MM.1S (cell line): ENCODE measurements at regions not wholly inside any gene's neighbourhood (a gene's known extent, or its start where the extent isn't known, plus 50 kb on each side); places are given as distances from the start of the nearest gene placed in this dataset.

Experiments used
- EZH2phosphoT487 ChIP-seq: fragments of 300-600 bp; sonication (generic); IDR thresholded peaks from 2 replicates; pipeline ENCODE4 v1.6.1; 2018; ENCODE audit warnings: antibody characterized with exemption, low read length
- TF ChIP-seq, protein P1 (sequence below): fragments of 300-600 bp; sonication (generic); IDR thresholded peaks from 2 replicates; pipeline ENCODE4 v1.5.1; 2016; ENCODE audit warnings: antibody characterized with exemption, low read length, mixed read lengths

DNA sequence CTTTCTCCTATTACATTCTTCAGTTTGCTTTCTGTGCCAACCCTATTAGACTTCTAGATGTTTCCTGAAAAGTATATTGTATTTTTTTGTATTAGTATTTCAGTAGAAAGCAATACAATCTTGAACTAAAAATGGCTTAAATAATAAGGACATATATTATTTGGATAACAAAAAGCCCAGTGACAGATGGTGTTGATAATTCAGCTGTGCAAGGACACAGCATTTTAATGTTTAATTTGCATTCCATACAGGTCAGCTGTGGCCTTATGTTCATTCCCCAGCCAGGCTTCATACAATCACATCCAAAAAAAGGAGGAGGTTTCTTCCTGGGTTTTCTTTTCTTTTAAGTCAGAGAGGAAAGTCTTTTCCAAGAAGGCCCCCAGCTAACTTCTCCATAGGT, 236.9 kb downstream of the CD109 start:
- TF ChIP-seq, protein P1, sequence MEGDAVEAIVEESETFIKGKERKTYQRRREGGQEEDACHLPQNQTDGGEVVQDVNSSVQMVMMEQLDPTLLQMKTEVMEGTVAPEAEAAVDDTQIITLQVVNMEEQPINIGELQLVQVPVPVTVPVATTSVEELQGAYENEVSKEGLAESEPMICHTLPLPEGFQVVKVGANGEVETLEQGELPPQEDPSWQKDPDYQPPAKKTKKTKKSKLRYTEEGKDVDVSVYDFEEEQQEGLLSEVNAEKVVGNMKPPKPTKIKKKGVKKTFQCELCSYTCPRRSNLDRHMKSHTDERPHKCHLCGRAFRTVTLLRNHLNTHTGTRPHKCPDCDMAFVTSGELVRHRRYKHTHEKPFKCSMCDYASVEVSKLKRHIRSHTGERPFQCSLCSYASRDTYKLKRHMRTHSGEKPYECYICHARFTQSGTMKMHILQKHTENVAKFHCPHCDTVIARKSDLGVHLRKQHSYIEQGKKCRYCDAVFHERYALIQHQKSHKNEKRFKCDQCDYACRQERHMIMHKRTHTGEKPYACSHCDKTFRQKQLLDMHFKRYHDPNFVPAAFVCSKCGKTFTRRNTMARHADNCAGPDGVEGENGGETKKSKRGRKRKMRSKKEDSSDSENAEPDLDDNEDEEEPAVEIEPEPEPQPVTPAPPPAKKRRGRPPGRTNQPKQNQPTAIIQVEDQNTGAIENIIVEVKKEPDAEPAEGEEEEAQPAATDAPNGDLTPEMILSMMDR, result no peak
- TF ChIP-seq EZH2phosphoT487, result no peak
